KMS-11 (cell line): ENCODE measurements at regions not wholly inside any gene's neighbourhood (a gene's known extent, or its start where the extent isn't known, plus 50 kb on each side); places are given as distances from the start of the nearest gene placed in this dataset.

Experiments used
- H2AFZ ChIP-seq: fragments of 200-600 bp; sonication (generic); 2 replicates; pipeline ENCODE4 v1.6.1; 2016; ENCODE audit warnings: antibody characterized with exemption, mixed run types, low read depth
- H3K27ac ChIP-seq: fragments of 200-600 bp; sonication (generic); 2 replicates; pipeline ENCODE4 v1.6.1; 2016; ENCODE audit warnings: mild to moderate bottlenecking, mixed run types
- H3K27me3 ChIP-seq: fragments of 200-600 bp; sonication (generic); 2 replicates; pipeline ENCODE4 v1.6.1; 2017; ENCODE audit warnings: mild to moderate bottlenecking, low read depth, mixed run types, moderate library complexity; ENCODE audit not compliant: insufficient read depth
- H3K36me3 ChIP-seq: fragments of 200-600 bp; sonication (generic); 2 replicates; pipeline ENCODE4 v1.6.1; 2017; ENCODE audit warnings: mild to moderate bottlenecking, mixed run types; ENCODE audit not compliant: insufficient read depth
- H3K4me1 ChIP-seq: fragments of 200-600 bp; sonication (generic); 2 replicates; pipeline ENCODE4 v1.6.1; 2016; ENCODE audit warnings: mild to moderate bottlenecking, low read depth, mixed run types; ENCODE audit not compliant: poor library complexity, severe bottlenecking
- H3K4me2 ChIP-seq: fragments of 200-600 bp; sonication (generic); 2 replicates; pipeline ENCODE4 v1.7.0; 2016; ENCODE audit warnings: mild to moderate bottlenecking, mixed run types
- H3K4me3 ChIP-seq: fragments of 200-600 bp; sonication (generic); IDR thresholded peaks from 2 replicates; pipeline ENCODE4 v1.6.1; 2017; ENCODE audit warnings: low read depth, low read length, mixed read lengths; ENCODE audit not compliant: insufficient read depth
- H3K79me2 ChIP-seq: fragments of 200-600 bp; sonication (generic); 2 replicates; pipeline ENCODE4 v1.6.1; 2016; ENCODE audit warnings: low read depth, mixed run types; ENCODE audit not compliant: insufficient read depth
- H3K9ac ChIP-seq: fragments of 200-600 bp; sonication (generic); 2 replicates; pipeline ENCODE4 v1.6.1; 2016; ENCODE audit warnings: mild to moderate bottlenecking, mixed run types
- H4K20me1 ChIP-seq: fragments of 200-600 bp; sonication (generic); 2 replicates; pipeline ENCODE4 v1.6.1; 2016; ENCODE audit warnings: mild to moderate bottlenecking, mixed run types; ENCODE audit not compliant: insufficient read depth
- TF ChIP-seq, protein P1 (sequence below): fragments of 200-600 bp; sonication (generic); conservative IDR thresholded peaks from 2 replicates; pipeline ENCODE4 v1.6.1; 2017; ENCODE audit warnings: low read depth, mild to moderate bottlenecking, antibody characterized with exemption, low read length, moderate library complexity, mixed read lengths

- no peaks in the 10 kb centered on the region for H4K20me1 ChIP-seq
- TF ChIP-seq, protein P1, sequence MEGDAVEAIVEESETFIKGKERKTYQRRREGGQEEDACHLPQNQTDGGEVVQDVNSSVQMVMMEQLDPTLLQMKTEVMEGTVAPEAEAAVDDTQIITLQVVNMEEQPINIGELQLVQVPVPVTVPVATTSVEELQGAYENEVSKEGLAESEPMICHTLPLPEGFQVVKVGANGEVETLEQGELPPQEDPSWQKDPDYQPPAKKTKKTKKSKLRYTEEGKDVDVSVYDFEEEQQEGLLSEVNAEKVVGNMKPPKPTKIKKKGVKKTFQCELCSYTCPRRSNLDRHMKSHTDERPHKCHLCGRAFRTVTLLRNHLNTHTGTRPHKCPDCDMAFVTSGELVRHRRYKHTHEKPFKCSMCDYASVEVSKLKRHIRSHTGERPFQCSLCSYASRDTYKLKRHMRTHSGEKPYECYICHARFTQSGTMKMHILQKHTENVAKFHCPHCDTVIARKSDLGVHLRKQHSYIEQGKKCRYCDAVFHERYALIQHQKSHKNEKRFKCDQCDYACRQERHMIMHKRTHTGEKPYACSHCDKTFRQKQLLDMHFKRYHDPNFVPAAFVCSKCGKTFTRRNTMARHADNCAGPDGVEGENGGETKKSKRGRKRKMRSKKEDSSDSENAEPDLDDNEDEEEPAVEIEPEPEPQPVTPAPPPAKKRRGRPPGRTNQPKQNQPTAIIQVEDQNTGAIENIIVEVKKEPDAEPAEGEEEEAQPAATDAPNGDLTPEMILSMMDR = no peak
- H3K4me2 ChIP-seq = peak overlapping the region; percentile 9; the same call in 1 of the 2 replicates
- peak overlapping the region; percentile 35; the same call in 1 of the 2 replicates for H3K27ac ChIP-seq
- peaks cover 30% of the 10 kb centered on the region for H3K4me1 ChIP-seq
- H3K27me3 ChIP-seq = no peaks in the 10 kb centered on the region
- no peaks in the 10 kb centered on the region for H3K36me3 ChIP-seq
- no peak overlapping the region for H3K9ac ChIP-seq
- peak overlapping the region; percentile 14; the same call in 1 of the 2 replicates for H2AFZ ChIP-seq
- no peak overlapping the region for H3K4me3 ChIP-seq
- no peaks in the 10 kb centered on the region for H3K79me2 ChIP-seq
Observed at GRCh38 chr18:10140461-10141282, 226.9 kb downstream of the VAPA start.

DNA sequence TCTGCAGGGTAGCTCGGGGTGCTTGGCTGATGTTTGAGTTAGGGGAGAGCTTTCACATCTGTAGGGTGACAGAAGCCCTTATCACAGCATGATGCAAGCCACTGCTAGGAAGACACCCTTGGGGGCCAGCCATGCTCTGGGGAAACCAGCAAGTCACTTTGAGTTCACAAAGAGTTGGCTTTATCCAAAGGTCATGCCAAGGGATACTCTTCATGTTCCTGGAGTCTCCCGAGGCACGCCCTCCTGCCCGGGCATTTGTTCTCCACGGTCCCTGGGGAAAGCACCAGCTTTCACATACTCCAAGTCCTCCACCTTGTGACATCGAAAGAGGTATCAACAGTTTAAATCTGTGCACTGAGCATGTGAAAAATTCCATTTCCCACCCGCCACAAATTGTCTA lies 227.7 kb downstream of the VAPA start:
- Histone ChIP-seq H3K4me1 (peaks cover 30% of the 10 kb centered on the region), H2AFZ (no peak overlapping the region; the same call in 1 of the 2 replicates), H4K20me1 (no peaks in the 10 kb centered on the region), H3K9ac (no peak overlapping the region), H3K4me2 (peak overlapping the region; percentile 9; the same call in 1 of the 2 replicates), H3K4me3 (no peak overlapping the region), H3K79me2 (no peaks in the 10 kb centered on the region), H3K27me3 (no peaks in the 10 kb centered on the region), H3K36me3 (no peaks in the 10 kb centered on the region), H3K27ac (peak overlapping the region; percentile 35; the same call in 1 of the 2 replicates)
- TF ChIP-seq, protein P1 = no peak

- Histone ChIP-seq H3K27ac (no peak overlapping the region), H3K9ac (no peak overlapping the region), H3K27me3 (no peaks in the 10 kb centered on the region), H3K36me3 (no peaks in the 10 kb centered on the region), H2AFZ (no peak overlapping the region), H3K4me2 (no peak overlapping the region), H3K79me2 (no peaks in the 10 kb centered on the region), H3K4me1 (peaks cover 30% of the 10 kb centered on the region), H3K4me3 (no peak overlapping the region), H4K20me1 (no peaks in the 10 kb centered on the region)
- TF ChIP-seq, protein P1 = no peak
Observed at GRCh38 chr18:10142056-10142455, 228.2 kb downstream of the VAPA start.

GRCh38 chr18:10142496-10143160 lies 228.8 kb downstream of the VAPA start:
- TF ChIP-seq, protein P1 = no peak
- Histone ChIP-seq H3K4me2 (0 out of 2 replicates have a peak overlapping the region, but pooled peaks have one; percentile 17), H3K9ac (no peak overlapping the region)

More at GRCh38 chr18:10142496-10143160, 228.8 kb downstream of the VAPA start:
- Histone ChIP-seq H3K27me3 (no peaks in the 10 kb centered on the region), H3K79me2 (no peaks in the 10 kb centered on the region), H3K27ac (no peak overlapping the region), H3K4me3 (no peak overlapping the region), H3K36me3 (no peaks in the 10 kb centered on the region), H4K20me1 (no peaks in the 10 kb centered on the region), H3K4me1 (peaks cover 30% of the 10 kb centered on the region), H2AFZ (peak overlapping the region; percentile 30; the same call in 1 of the 2 replicates)
